Transverse colon (tissue), 4 donors: ENCODE measurements at regions not wholly inside any gene's neighbourhood (a gene's known extent, or its start where the extent isn't known, plus 50 kb on each side); places are given as distances from the start of the nearest gene placed in this dataset.

ENCODE experiments used
- CTCF ChIP-seq, 5 experiments: fragments of 200-600 bp in 3 of 5; fragments of 450-650 bp in 2 of 5; sonication (generic) in 3 of 5; IDR thresholded peaks; 1 replicate in 2 of 5; 2 replicates in 3 of 5; pipeline ENCODE4 v1.5.1; 2016 to 2017; ENCODE audit warnings: antibody characterized with exemption in 5 of 5, inconsistent platforms in 3 of 5, mild to moderate bottlenecking in 2 of 5, moderate library complexity in 1 of 5
- POLR2AphosphoS5 ChIP-seq, 3 donors: sonication (generic); formaldehyde crosslinking; IDR thresholded peaks; one replicate each; pipeline ENCODE4 v1.6.1; 2016; ENCODE audit warnings: antibody characterized with exemption in 3 of 3

- TF ChIP-seq POLR2AphosphoS5 (IDR thresholded peaks at IDR 0.05) (no peak), CTCF (IDR thresholded peaks at IDR 0.05) (no peak)
Measured at GRCh38 chr4:156656896-156657295, 314.7 kb downstream of the PDGFC start.
